Transverse colon (tissue), 3 donors: ENCODE measurements at regions not wholly inside any gene's neighbourhood (a gene's known extent, or its start where the extent isn't known, plus 50 kb on each side); places are given as distances from the start of the nearest gene placed in this dataset.

ENCODE experiments used
- CTCF ChIP-seq, 5 experiments: fragments of 200-600 bp in 3 of 5; fragments of 450-650 bp in 2 of 5; sonication (generic) in 3 of 5; IDR thresholded peaks; 1 replicate in 2 of 5; 2 replicates in 3 of 5; pipeline ENCODE4 v1.5.1; 2016 to 2017; ENCODE audit warnings: antibody characterized with exemption in 5 of 5, inconsistent platforms in 3 of 5, mild to moderate bottlenecking in 2 of 5, moderate library complexity in 1 of 5
- EP300 ChIP-seq: sonication (generic); formaldehyde crosslinking; IDR thresholded peaks from one replicate; pipeline ENCODE4 v1.6.1; 2017; ENCODE audit warnings: antibody characterized with exemption, low read depth
- POLR2A ChIP-seq: fragments of 450-650 bp; IDR thresholded peaks from one replicate; pipeline ENCODE4 v1.6.1; 2016; ENCODE audit warnings: antibody characterized with exemption, mild to moderate bottlenecking, moderate library complexity

- TF ChIP-seq CTCF (IDR thresholded peaks at IDR 0.05) (no peak), EP300 (no peak), POLR2A (no peak)
Measured at GRCh38 chr3:176789281-176789705, 408.0 kb downstream of the TBL1XR1 start.
